GM11168 (cell line): ENCODE measurements at regions not wholly inside any gene's neighbourhood (a gene's known extent, or its start where the extent isn't known, plus 50 kb on each side); places are given as distances from the start of the nearest gene placed in this dataset.

Experiments used
- in situ Hi-C: fragments of 300-500 bp; cut with MboI; formaldehyde crosslinking; loops from one replicate; pipeline ENCODE4 v1.12.0; 2022; ENCODE audit warnings: low sequenced_read_pairs; ENCODE audit not compliant: unreplicated experiment

DNA sequence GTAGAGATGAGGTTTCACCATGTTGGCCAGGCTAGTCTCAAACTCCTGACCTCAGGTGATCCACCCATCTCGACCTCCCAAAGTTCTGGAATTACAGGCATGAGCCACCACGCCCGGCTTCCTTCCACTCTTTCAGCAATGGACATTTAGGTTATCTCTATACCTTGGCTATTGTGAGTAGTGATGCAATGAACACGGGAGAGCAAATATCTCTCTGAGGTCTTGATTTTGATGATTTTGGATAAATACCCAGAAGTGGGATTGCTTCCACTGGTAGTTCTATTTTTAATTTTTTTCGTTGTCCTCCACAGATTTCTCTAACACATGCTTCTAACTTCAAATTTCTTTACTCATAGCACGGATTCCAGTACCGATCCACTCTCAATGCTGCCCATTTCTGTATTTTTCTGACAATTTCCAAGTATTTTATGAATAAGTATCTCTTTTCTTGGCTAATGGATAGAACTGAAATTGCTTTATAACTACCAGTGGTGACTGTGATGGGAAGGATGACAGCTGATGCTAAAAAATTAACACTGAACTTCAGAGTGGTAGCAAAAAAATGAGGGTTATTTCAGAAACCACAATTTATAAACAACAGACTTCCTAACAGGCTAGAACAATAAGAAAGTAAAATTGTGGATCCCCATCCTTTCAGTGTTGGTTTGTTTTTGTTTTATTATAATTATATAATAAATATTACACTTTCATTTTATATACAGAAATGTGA, 327.5 kb upstream of the RUNX1 start:
- in situ Hi-C loops, result no loop called here

DNA sequence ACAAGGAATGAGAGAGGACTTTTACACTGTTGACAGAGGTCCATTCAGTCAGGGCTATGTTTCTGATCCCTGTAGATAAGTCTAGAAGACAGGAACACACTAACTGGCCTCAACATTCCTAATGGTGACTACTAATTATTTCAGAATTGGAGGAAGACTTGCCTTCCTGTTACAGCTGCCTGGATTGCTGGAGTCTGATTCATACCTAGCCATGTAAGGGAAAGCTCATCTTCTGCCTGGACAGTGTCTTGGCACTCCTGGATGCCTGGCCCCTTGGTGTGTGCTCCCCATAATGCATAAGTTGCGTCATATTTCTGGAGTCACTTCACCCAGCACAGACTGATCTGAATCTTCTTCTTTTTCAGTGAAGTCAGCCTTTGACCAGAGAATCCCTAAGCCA, 326.0 kb upstream of the RUNX1 start:
- in situ Hi-C loops, result no loop called here

DNA sequence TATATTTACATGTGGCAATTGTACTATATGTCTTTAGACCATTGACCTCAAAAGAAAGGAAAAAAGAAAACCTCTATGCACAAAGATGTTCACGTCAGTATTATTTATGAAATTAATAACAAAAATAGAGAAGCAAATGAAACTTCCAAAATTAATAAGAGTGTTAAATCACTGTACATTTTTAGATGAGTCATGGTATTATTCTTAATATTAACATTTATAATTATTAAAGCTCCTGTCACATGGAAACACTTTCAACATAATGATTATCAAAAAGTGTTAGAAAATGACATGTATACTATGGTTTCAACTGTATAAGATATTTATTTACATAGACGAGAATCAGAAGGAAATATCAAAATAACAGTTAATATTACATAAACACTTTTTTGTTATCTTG, 324.9 kb upstream of the RUNX1 start:
- in situ Hi-C loops, result no loop called here

DNA sequence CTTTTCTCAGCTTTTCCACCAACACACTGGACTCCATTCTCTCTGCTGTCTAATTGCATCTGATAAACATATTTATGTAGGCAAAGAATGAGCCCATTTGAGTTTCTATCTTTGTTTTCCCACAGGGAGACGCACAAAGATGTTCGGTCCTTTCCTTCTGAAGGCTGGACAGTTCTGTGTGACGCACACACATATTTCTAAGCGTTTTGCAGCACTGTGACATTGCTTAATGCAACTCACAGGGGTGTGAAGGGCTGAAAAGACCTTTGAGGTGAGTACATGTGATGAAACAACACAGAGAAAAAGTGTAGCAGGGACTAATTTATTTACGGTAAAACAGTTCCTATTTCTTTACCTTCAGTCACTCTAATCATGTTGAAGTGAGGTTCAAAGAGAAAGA, 323.1 kb upstream of the RUNX1 start:
- in situ Hi-C loops, result no loop called here

GRCh38 chr21:35370671-35371070, 321.6 kb upstream of the RUNX1 start:
- in situ Hi-C loops, result no loop called here

GRCh38 chr21:35370071-35370470, 321.0 kb upstream of the RUNX1 start:
- in situ Hi-C loops, result no loop called here

DNA sequence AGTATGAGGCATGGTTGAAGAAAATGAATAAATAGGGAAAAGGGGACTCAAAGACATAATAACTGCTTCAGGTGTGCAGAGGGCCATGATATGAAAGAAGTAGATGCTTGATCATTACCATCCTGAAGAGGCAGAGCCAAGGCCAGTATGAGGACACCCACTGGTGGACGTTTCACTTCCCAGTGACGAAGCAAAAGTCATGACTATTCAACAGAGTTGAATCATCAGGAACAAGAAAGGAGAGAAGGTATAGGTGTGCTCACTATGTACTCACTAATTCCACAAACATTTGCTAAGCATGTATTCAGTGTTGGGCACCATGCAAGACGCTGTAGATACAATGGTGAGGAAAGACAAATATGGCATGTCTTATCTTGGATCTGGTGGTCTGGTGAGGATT, 319.2 kb upstream of the RUNX1 start:
- in situ Hi-C loops, result no loop called here

- in situ Hi-C loops, result no loop called here
These were observed 318.5 kb upstream of the RUNX1 start for GRCh38 chr21:35367553-35367952.

DNA sequence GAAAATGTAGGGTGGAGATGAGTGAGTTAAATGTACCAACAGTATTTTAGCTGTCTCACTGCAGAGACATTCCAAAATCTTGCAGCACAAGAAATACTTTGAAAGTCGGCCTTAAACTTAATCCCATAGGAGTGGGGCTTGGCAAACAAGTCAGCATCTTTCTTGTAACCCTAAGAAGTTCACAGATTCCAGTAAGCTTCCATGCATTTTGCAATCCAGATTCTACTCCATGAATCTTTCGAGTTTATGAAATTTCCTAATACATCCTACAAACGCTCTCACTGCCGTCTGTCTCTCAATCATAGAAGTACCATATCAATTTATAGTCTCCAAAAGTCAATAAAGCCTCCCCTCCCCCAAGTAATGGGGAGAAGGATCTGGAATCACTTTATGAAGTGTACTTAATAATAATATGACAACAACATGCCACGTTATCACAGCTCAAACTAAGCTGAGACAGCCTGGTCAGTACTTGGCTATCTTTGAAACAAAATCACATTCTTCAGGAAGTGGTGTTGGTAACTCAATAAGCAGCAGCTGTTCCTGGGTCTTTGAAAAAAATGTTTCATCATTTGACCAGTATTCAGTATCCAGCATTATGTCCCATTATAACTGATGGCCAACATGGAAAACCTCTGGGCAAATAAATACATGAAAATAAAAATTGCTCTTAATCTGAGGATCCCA, 317.4 kb upstream of the RUNX1 start:
- in situ Hi-C loops, result no loop called here

- in situ Hi-C loops, result no loop called here
These were observed 314.4 kb upstream of the RUNX1 start for GRCh38 chr21:35363458-35363857.

DNA sequence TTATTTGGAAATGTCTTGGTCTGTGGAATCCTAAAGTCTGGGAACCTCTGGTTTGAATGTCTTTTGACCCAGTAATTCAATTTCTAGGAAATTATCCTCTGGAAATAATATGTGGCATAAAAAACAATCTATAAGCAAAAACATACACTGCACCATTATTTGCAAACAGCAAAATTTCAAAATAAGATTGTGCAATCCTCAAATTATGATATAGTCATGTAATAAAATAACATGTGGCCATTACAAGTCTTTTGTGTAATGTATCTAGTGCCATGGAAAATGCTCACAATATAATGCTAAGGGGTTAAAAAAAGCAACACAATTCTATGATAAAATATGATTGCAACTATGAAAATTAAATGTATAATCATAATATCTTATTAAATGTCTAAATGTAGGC, 312.9 kb upstream of the RUNX1 start:
- in situ Hi-C loops, result no loop called here

GRCh38 chr21:35360870-35361570, 311.9 kb upstream of the RUNX1 start:
- in situ Hi-C loops, result no loop called here

DNA sequence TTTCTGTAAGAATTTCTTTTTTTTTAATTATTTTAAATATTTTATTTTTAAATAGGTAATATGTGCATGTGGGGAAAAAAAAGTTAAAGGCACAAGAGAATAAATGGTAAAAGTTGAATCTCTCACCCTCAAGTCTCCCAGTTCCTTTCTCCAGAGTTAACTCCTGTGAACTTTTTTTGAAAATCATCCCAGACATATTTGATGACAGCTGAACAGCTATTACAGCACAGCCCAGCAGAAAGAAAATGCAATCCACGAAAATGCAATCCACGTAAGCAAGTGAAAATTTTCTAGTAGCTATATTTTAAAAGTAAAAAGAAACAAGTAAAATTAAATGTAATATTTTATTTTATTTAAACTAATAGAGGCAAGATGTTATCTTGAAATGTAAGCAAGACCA, 310.0 kb upstream of the RUNX1 start:
- in situ Hi-C loops, result no loop called here

DNA sequence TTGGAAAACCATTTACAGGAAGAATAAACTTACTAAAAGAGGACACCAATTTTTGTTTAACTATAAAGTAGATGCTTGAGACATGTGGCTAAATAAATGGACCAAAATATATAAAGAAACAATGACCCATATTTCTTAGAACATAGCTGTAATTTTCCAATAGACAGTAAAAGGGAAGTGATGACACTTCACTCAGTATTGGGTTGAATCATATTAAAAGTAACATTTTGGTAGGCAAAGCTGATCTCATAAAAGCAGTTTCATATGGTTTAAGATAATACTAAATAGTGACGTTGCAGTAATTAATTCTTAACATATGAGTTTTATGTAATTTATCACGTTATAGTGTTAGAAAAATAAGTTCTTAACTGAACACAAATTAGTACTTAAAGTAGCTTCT, 308.9 kb upstream of the RUNX1 start:
- in situ Hi-C loops, result no loop called here

GRCh38 chr21:35357041-35357780, 308.1 kb upstream of the RUNX1 start:
- in situ Hi-C loops, result no loop called here

DNA sequence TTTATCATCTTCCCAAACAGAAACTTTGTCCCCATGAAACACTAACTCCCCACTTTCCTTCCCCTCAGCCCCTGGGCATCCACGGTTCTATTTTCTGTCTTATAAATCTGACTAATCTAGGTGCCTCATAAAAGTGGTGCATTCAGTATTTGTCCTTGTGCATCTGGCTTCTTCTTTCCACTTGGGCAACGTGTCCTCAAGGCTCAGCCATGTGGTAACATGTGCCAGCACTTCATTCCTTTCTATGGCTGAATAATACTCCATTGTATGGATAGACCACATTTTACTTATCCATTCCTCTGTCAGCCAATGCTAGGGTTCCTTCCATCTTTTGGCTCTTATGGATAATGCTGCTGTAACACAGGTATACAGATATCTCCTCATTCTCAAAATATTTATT, 305.0 kb upstream of the RUNX1 start:
- in situ Hi-C loops, result no loop called here

- in situ Hi-C loops, result no loop called here
These were observed 303.7 kb upstream of the RUNX1 start for GRCh38 chr21:35352793-35353192.

DNA sequence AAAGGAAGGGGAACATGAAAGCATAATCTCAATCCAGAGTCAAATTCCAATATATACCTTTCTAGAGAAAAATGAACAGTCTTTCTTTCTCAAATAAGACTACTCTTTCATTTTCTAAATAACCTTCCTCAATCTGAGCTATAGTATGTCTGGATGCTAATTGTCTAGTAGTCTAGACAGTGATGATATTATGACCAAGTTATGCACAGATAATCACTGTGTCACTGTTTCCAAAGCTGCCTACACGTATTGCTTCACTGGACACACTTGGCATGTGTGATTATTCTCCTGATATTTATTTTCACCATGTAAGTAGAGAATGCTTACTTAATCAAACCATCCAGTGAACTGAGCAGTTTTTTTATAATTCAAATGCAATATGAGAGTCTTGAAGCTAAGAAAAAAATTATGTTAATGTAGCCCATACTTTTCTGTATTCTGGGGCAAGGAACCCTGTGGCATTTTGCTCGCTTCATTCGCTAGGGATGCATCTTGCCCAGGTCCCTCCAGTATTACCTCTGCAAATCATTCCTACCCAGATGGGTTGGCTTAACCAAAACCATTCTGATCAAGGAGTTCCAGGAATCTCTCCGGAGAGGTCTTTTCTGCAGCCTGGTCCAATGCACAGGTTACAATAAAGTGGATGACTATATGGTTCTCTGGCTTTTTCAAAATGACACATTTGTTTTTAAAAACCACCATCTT, 303.1 kb upstream of the RUNX1 start:
- in situ Hi-C loops, result no loop called here

DNA sequence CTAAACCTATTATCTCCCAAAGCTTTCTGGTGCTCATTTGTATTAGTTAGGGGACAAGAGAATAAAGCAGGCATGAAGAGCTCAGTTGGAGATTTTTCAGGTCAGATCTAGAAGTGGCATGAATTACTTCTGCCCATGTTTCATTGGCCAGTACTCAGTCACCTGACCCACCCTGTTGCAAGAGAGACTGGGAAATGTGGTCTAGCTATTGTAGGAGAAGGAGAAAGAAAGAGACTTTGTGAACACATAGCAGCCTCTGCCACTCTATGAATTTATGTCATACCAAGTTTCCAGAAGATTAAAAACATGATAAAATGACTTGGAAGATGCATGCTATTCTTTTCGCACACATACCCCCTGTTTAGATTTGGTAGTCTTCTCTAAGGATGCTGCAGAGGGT, 302.3 kb upstream of the RUNX1 start:
- in situ Hi-C loops, result no loop called here

GRCh38 chr21:35350965-35351364, 301.9 kb upstream of the RUNX1 start:
- in situ Hi-C loops, result no loop called here
